ENCODE measurements at regions not wholly inside any gene's neighbourhood (a gene's known extent, or its start where the extent isn't known, plus 50 kb on each side); places are given as distances from the start of the nearest gene placed in this dataset.
A peak's percentile ranks its signal among the peaks of the same experiment; 100 is the strongest.
"Not testable (repeated sequence)": the region's sequence is repeated elsewhere in the genome, so short reads cannot be mapped to it uniquely, and the experiment has no call there.

DNA sequence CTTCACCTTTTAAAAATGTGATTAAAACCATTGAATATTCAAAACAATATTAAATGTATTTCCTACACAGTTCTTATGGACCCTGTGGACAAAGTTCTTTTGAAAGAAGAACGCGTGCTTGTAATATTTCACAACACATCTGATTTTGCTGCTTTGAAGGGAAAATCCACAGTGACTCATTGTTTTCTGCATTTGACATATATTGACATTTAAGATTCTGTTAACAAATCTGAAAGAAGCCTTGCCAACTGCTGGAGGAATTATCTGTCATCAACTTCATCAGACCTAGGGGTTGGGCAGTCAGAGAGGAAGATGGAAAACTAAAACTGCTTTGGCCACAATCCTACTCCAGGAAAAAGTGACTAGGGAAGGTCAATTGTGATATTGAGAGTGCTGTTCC is 56.9 kb upstream of the RASEF start:
- H3K9ac ChIP-seq (ENCODE audit: insufficient read depth, low read length) = no peak overlapping the region
- no peaks in the 10 kb centered on the region for H3K27me3 ChIP-seq (ENCODE audit: control insufficient read depth, insufficient read depth, low read length)
- H3K4me1 ChIP-seq (ENCODE audit: control insufficient read depth, extremely low read depth, insufficient read depth, low read length) = no peaks in the 10 kb centered on the region
- no peaks in the 10 kb centered on the region for H3K9me3 ChIP-seq (ENCODE audit: control insufficient read depth, insufficient read depth, low read depth, low read length)
- H3K4me3 ChIP-seq (replicated peaks in 1 of 4; ENCODE audit: control extremely low read depth in 1 of 4, insufficient read depth in 1 of 4, low read depth in 3 of 4, low read length in 4 of 4) = no peak overlapping the region
- no peak overlapping the region for H2AFZ ChIP-seq (ENCODE audit: low read length)
- TF ChIP-seq, protein P1, sequence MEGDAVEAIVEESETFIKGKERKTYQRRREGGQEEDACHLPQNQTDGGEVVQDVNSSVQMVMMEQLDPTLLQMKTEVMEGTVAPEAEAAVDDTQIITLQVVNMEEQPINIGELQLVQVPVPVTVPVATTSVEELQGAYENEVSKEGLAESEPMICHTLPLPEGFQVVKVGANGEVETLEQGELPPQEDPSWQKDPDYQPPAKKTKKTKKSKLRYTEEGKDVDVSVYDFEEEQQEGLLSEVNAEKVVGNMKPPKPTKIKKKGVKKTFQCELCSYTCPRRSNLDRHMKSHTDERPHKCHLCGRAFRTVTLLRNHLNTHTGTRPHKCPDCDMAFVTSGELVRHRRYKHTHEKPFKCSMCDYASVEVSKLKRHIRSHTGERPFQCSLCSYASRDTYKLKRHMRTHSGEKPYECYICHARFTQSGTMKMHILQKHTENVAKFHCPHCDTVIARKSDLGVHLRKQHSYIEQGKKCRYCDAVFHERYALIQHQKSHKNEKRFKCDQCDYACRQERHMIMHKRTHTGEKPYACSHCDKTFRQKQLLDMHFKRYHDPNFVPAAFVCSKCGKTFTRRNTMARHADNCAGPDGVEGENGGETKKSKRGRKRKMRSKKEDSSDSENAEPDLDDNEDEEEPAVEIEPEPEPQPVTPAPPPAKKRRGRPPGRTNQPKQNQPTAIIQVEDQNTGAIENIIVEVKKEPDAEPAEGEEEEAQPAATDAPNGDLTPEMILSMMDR (conservative IDR thresholded peaks at IDR 0.05 in 1 of 2, IDR thresholded peaks at IDR 0.05 in 1 of 2; ENCODE audit: low read depth in 1 of 2, low read length in 2 of 2) = no peak
- no peak for TF ChIP-seq EZH2 (IDR thresholded peaks at IDR 0.05; ENCODE audit: low read length, missing control alignments)
- H3K27ac ChIP-seq (ENCODE audit: insufficient read depth, low read length) = no peak overlapping the region
- no peak overlapping the region for H3K4me2 ChIP-seq (ENCODE audit: extremely low read depth, insufficient read depth, low read length)
- no peaks in the 10 kb centered on the region for H3K36me3 ChIP-seq (ENCODE audit: control insufficient read depth, insufficient read depth, low read length)
- H3K79me2 ChIP-seq (ENCODE audit: control insufficient read depth, insufficient read depth, low read length) = no peaks in the 10 kb centered on the region
- no peaks in the 10 kb centered on the region for H4K20me1 ChIP-seq (ENCODE audit: control insufficient read depth, extremely low read depth, insufficient read depth, low read length)
- no peak for DNase-seq (ENCODE audit: low read depth in 2 of 2)

DNA sequence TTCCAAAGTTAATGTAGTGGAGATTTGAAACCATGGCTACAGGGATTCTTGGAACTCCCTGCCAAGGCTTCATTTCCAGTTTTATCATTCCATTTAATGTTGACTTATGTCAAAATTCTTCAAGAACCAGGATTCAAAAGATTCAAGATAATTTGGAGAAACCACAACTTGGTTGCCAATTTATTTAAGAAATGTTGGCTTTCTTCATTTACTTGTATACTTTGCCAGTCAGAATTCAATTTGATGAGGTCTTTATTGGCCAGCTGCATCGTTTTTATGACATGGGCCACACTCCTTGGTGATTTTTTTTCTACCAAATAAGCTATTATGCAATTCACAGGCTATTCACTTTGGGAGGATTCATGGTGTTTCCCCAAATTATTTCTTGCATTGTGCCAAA is 53.1 kb upstream of the RASEF start:
- H3K4me2 ChIP-seq (ENCODE audit: extremely low read depth, insufficient read depth, low read length) = no peak overlapping the region
- H3K27me3 ChIP-seq (ENCODE audit: control insufficient read depth, insufficient read depth, low read length) = no peaks in the 10 kb centered on the region
- H3K4me3 ChIP-seq (replicated peaks in 1 of 4; ENCODE audit: control extremely low read depth in 1 of 4, insufficient read depth in 1 of 4, low read depth in 3 of 4, low read length in 4 of 4) = no peak overlapping the region
- no peaks in the 10 kb centered on the region for H3K36me3 ChIP-seq (ENCODE audit: control insufficient read depth, insufficient read depth, low read length)
- no peaks in the 10 kb centered on the region for H3K4me1 ChIP-seq (ENCODE audit: control insufficient read depth, extremely low read depth, insufficient read depth, low read length)
- no peak overlapping the region for H3K27ac ChIP-seq (ENCODE audit: insufficient read depth, low read length)
- no peaks in the 10 kb centered on the region for H3K9me3 ChIP-seq (ENCODE audit: control insufficient read depth, insufficient read depth, low read depth, low read length)
- H3K79me2 ChIP-seq (ENCODE audit: control insufficient read depth, insufficient read depth, low read length) = no peaks in the 10 kb centered on the region
- H3K9ac ChIP-seq (ENCODE audit: insufficient read depth, low read length) = no peak overlapping the region
- TF ChIP-seq, protein P1 (conservative IDR thresholded peaks at IDR 0.05 in 1 of 2, IDR thresholded peaks at IDR 0.05 in 1 of 2; ENCODE audit: low read depth in 1 of 2, low read length in 2 of 2) = no peak
- no peaks in the 10 kb centered on the region for H4K20me1 ChIP-seq (ENCODE audit: control insufficient read depth, extremely low read depth, insufficient read depth, low read length)
- peak in 1 of 2 donors; percentile 18 for DNase-seq (ENCODE audit: low read depth in 2 of 2)
- no peak overlapping the region for H2AFZ ChIP-seq (ENCODE audit: low read length)

DNA sequence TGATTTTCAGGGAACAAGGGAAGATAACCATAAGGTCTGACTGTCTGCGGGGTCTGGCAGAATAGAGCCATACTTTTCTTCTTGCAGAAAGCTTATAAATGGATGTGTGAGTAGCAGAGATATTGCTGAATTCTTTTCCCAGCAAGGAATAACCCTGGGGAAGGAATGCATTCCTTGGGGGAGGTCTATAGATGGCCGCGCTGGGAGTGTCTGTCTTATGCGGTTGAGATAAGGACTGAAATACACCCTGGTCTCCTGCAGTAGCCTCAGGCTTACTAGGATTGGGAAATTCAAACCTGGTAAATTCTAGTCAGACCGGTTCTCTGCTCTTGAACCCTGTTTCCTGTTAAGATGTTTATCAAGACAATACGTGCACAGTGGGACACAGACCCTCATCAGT is 50.5 kb upstream of the RASEF start:
- not testable (repeated sequence) for H3K27ac ChIP-seq (ENCODE audit: insufficient read depth, low read length); H4K20me1 ChIP-seq (ENCODE audit: control insufficient read depth, extremely low read depth, insufficient read depth, low read length); H3K27me3 ChIP-seq (ENCODE audit: control insufficient read depth, insufficient read depth, low read length); H3K36me3 ChIP-seq (ENCODE audit: control insufficient read depth, insufficient read depth, low read length); H3K79me2 ChIP-seq (ENCODE audit: control insufficient read depth, insufficient read depth, low read length); DNase-seq (ENCODE audit: low read depth in 2 of 2); H3K4me2 ChIP-seq (ENCODE audit: extremely low read depth, insufficient read depth, low read length); H3K9ac ChIP-seq (ENCODE audit: insufficient read depth, low read length); H3K4me1 ChIP-seq (ENCODE audit: control insufficient read depth, extremely low read depth, insufficient read depth, low read length); H3K4me3 ChIP-seq (replicated peaks in 1 of 4; ENCODE audit: control extremely low read depth in 1 of 4, insufficient read depth in 1 of 4, low read depth in 3 of 4, low read length in 4 of 4); H3K9me3 ChIP-seq (ENCODE audit: control insufficient read depth, insufficient read depth, low read depth, low read length); H2AFZ ChIP-seq (ENCODE audit: low read length)

Data from fibroblast of lung (primary cell).